Small intestine (tissue), 7 donors: ENCODE measurements at regions not wholly inside any gene's neighbourhood (a gene's known extent, or its start where the extent isn't known, plus 50 kb on each side); places are given as distances from the start of the nearest gene placed in this dataset.
"Not testable (repeated sequence)": the region's sequence is repeated elsewhere in the genome, so short reads cannot be mapped to it uniquely, and the experiment has no call there.

Experiments
- DNase-seq, 2 donors: peaks; one replicate each; pipeline versions ENCODE4 v3.0.0 to v3.0.0-alpha.2; 2013
- FAIRE-seq: peaks from 2 replicates; lab custom pipeline; 2012; peaks lifted over from hg19 to GRCh38; lab: Jason Lieb, UNC
- H3K27ac ChIP-seq, 3 donors: one replicate each; pipeline ENCODE4 v1.5.1; 2013; ENCODE audit warnings: low read length in 2 of 3, mild to moderate bottlenecking in 2 of 3, control low read depth in 1 of 3, inconsistent platforms in 1 of 3, low read depth in 1 of 3, moderate library complexity in 1 of 3
- H3K27me3 ChIP-seq, 3 donors: one replicate each; pipeline ENCODE4 v1.6.1; 2013; ENCODE audit warnings: low read length in 3 of 3, inconsistent platforms in 1 of 3; ENCODE audit not compliant: control insufficient read depth in 3 of 3, insufficient read depth in 3 of 3
- H3K36me3 ChIP-seq, 3 donors: one replicate each; pipeline ENCODE4 v1.6.1; 2013; ENCODE audit warnings: low read length in 3 of 3, inconsistent platforms in 1 of 3, low read depth in 1 of 3, mild to moderate bottlenecking in 1 of 3, moderate library complexity in 1 of 3; ENCODE audit not compliant: control insufficient read depth in 3 of 3, insufficient read depth in 2 of 3
- H3K4me1 ChIP-seq, 3 donors: one replicate each; pipeline ENCODE4 v1.6.1; 2013; ENCODE audit warnings: low read length in 2 of 3, inconsistent platforms in 1 of 3, low read depth in 1 of 3, mild to moderate bottlenecking in 1 of 3, moderate library complexity in 1 of 3; ENCODE audit not compliant: control insufficient read depth in 3 of 3, insufficient read depth in 2 of 3
- H3K4me3 ChIP-seq, 3 donors: one replicate each; pipeline ENCODE4 v1.5.1; 2013; ENCODE audit warnings: low read length in 3 of 3, control low read depth in 1 of 3, inconsistent platforms in 1 of 3, low read depth in 1 of 3, mild to moderate bottlenecking in 1 of 3, moderate library complexity in 1 of 3
- H3K9me3 ChIP-seq, 2 donors: one replicate each; pipeline ENCODE4 v1.6.1; 2013; ENCODE audit warnings: low read depth in 1 of 2, low read length in 1 of 2; ENCODE audit not compliant: control insufficient read depth in 2 of 2, insufficient read depth in 1 of 2
- WGBS, 3 donors: extraction: QIAGEN DNeasy Blood & Tissue Kit; methylation state at CpG; one replicate each; pipeline ENCODE4 v1.1.7; 2013; 5-methylcytosine and 5-hydroxymethylcytosine counted together
- donor health status: healthy with polysubstance abuse.
- donor health status: control.
- donor health status: control.
- donor health status: Bipolar disorder and iron deficiency.
- donor health status: healthy.

DNA sequence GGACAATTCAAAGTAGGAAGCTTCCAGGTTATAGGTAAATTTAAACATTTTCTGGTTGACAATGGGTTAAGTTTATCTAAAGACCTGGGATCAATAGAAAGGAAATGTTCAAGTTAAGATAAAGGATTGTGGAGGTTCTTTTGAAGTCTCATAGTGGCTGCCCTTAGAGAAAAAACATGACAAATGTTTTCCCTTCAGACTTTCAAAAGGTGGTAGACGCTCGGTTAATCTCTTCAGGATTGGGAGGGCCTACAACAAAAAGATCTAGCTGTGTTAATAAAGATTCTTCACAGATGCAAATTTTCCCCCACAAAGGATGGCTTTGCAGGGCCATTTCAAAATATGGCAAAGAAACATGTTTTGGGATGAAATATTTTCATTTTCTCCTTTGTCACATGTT lies 86.6 kb upstream of the FRMD4A start:
- WGBS, 3 donors, result 74 to 89% (median 75%) methylated on average over 2 of the region's 2 CpGs
- not testable (repeated sequence) for DNase-seq, H3K36me3 ChIP-seq, H3K27ac ChIP-seq, H3K27me3 ChIP-seq, H3K4me1 ChIP-seq, H3K4me3 ChIP-seq, H3K9me3 ChIP-seq, FAIRE-seq

DNA sequence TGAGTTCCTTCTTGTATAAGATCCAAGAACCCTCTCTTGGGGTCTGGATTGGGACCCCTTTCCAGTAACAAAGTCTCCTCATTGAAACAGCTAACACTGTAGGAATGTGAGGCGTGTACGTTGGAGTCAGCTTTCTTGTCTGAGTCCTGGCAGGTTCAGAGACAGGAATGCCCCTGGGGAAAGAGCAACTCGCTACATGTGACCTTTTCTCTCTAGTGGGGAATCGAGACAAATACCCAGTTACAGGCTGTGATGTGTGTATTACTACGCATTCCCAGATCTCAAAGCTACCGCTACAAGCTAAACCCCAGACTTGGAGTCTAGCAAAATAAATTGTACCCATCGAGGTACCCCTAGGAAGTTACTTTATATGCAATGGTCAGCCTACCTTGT lies 85.6 kb upstream of the FRMD4A start:
- Histone ChIP-seq H3K27me3 (peaks cover 0 to 2% (median 0%) of the 10 kb centered on the region in 3 donors), H3K36me3 (no peaks in the 10 kb centered on the region), H3K4me1 (no peaks in the 10 kb centered on the region), H3K4me3 (no peak overlapping the region), H3K27ac (no peak overlapping the region), H3K9me3 (no peaks in the 10 kb centered on the region)
- DNase-seq (no peak), FAIRE-seq (no peak)
- WGBS, 3 donors, result 81 to 89% (median 81%) methylated on average over 7 of the region's 7 CpGs

DNA sequence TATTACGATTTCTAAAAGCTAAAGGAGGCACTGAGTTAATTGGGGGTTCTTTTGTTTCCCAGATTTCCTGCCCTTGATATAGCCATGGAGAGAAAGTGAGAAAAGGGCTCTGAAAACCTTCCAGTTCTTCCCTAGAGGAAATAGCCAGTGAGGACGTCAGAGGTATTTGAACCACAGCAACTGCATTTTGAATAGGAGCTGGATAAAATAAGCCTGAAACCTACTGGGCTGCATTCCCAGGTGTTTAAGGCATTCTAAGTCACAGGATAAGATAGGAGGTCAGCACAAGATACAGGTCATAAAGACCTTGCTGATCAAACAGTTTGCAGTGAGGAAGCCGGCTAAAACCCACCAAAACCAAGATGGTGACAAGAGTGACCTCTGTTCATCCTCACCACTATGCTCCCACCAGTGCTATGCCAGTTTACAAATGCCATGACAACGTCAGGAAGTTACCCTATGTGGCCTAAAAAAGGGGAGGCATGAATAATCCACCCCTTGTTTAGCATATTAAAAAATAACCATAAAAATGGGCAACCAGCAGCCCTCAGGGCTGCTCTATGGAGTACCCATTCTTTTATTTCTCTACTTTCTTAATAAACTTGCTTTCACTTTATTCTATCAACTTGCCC lies 85.1 kb upstream of the FRMD4A start:
- FAIRE-seq, result no peak
- H3K27ac ChIP-seq, result no peak overlapping the region
- H3K36me3 ChIP-seq, result no peaks in the 10 kb centered on the region
- H3K9me3 ChIP-seq, result no peaks in the 10 kb centered on the region
- no peak for DNase-seq
- H3K27me3 ChIP-seq, result peaks cover 0 to 2% (median 0%) of the 10 kb centered on the region in 3 donors
- WGBS, 3 donors, result 47 to 66% (median 51%) methylated on average over 4 of the region's 4 CpGs
- no peaks in the 10 kb centered on the region for H3K4me1 ChIP-seq
- no peak overlapping the region for H3K4me3 ChIP-seq

DNA sequence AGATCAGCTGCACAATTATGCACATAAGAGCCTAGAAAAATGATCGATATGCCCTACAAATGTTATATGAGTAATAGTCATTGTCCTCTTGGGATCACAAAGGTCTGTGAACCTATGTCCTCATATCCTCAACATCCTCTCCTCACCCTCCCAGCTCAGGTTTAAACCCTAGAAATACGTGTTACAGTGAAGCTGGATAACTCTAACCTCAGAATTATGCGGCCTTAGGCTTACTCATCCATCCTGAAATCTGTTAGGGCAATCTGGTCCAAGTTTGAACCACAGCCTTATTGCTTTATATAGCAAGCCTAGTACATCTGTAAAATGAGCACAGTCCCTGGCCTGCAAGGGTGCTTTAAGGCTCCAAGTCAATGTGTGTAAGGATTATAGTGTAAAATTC lies 84.2 kb upstream of the FRMD4A start:
- H3K27me3 ChIP-seq, result peaks cover 0 to 2% (median 0%) of the 10 kb centered on the region in 3 donors
- FAIRE-seq (no peak), DNase-seq (no peak)
- H3K4me1 ChIP-seq, result no peaks in the 10 kb centered on the region
- 82 to 85% (median 83%) methylated on average over 3 of the region's 3 CpGs for WGBS, 3 donors
- H3K4me3 ChIP-seq, result no peak overlapping the region
- H3K27ac ChIP-seq, result no peak overlapping the region
- no peaks in the 10 kb centered on the region for H3K36me3 ChIP-seq
- no peaks in the 10 kb centered on the region for H3K9me3 ChIP-seq

DNA sequence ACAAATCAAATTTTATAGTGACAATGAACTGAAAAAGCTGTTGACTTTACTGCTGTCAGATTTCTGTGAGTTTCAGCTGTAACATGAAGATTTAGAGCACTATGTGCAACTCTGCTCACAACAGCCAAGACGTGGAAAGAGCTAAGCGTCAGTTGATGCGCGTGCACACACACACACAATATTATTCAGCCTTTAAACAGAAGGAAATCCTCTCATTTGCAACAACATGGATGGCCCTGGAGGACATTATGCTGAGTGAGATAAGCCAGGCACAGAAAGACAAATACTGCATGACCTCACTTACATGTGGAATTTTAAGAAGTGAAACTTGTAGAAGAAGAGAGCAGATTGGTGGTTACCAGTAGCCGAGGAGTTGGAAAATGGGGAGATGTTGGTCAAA lies 82.8 kb upstream of the FRMD4A start:
- H3K27me3 ChIP-seq, result peaks cover 0 to 2% (median 2%) of the 10 kb centered on the region in 3 donors
- H3K36me3 ChIP-seq, result no peaks in the 10 kb centered on the region
- no peak for FAIRE-seq
- 65 to 80% (median 78%) methylated on average over 5 of the region's 5 CpGs for WGBS, 3 donors
- no peak for DNase-seq
- H3K4me1 ChIP-seq, result no peaks in the 10 kb centered on the region
- no peak overlapping the region for H3K27ac ChIP-seq
- no peaks in the 10 kb centered on the region for H3K9me3 ChIP-seq
- H3K4me3 ChIP-seq, result no peak overlapping the region

DNA sequence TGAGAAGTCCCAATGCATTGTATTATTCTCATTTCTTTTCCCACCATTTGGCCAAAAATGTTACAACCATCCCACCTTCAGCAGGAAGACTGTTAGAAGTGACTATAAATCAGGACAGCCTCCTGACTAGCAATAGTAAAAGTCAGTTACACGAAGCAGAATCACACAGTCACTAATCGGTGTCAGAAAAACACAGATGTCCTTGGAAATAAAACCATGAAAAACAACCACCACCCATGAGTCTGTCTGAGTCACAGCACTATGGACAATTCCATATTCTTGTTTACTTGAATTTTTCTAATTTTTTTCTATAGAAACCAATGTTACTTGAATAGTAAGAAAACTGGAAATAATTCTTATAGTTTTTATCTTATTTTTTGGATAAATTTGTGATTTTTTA lies 81.9 kb upstream of the FRMD4A start:
- H3K4me3 ChIP-seq, result no peak overlapping the region
- H3K27me3 ChIP-seq, result peaks cover 0 to 2% (median 2%) of the 10 kb centered on the region in 3 donors
- H3K36me3 ChIP-seq, result no peaks in the 10 kb centered on the region
- H3K9me3 ChIP-seq, result no peaks in the 10 kb centered on the region
- no peaks in the 10 kb centered on the region for H3K4me1 ChIP-seq
- H3K27ac ChIP-seq, result no peak overlapping the region
- 63 to 67% (median 66%) methylated on average over 2 of the region's 2 CpGs for WGBS, 3 donors
- no peak for FAIRE-seq
- DNase-seq, result no peak

DNA sequence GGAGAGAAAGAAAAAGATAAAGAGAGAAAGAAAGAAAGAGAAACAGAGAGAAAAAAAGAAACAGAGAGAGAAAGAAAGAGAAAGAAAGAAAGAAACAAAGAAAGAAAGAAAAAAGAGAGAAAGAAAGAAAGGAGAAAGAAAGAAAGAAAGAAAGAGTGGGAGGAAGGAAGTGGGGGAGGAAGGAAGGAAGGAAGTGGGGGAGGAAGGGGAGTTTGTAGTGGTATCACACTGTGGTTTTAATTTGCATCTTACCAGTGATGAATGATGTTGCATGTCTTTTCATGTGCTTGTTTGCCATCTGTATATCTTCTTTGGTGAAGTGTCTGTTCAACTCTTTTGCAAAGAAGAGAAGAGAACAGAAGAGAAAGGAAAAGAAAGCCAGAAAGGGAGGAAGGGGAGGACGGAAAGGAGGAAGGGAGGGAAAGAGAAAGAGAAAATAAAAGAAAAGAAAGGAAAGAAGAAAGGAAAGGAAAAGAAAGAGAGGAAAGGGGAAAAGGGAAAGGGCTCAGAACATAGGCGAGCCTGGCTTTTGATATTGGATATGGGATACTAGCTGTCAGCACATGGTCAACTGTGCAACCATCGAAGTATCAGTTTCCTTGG lies 79.2 kb upstream of the FRMD4A start:
- FAIRE-seq, result no peak
- DNase-seq, result no peak
- no peaks in the 10 kb centered on the region for H3K9me3 ChIP-seq
- 56 to 68% (median 58%) methylated on average over 3 of the region's 3 CpGs for WGBS, 3 donors
- H3K27ac ChIP-seq, result no peak overlapping the region
- no peaks in the 10 kb centered on the region for H3K36me3 ChIP-seq
- no peaks in the 10 kb centered on the region for H3K4me1 ChIP-seq
- H3K27me3 ChIP-seq, result peaks cover 0 to 5% (median 0%) of the 10 kb centered on the region in 3 donors
- no peak overlapping the region for H3K4me3 ChIP-seq

DNA sequence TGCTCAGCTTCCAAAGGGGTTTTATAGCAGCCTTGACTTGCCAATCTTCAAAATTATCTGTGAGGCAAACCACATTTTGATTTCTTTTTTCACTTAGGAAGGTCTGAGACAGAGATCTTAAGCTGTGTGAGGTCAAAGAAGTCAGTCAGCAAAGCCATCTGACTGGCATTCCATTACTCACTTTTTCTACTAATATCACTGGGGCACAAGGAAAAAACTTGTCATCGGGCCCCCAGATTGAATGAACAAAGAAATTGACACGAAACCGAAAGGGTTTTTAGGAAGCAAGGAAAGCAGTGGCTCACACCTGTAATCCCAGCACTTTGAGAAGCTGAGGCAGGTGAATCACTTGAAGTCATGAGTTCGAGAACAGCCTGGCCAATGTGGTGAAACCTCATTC lies 78.5 kb upstream of the FRMD4A start:
- Histone ChIP-seq H3K9me3 (no peaks in the 10 kb centered on the region), H3K27me3 (peaks cover 0 to 5% (median 0%) of the 10 kb centered on the region in 3 donors), H3K36me3 (no peaks in the 10 kb centered on the region), H3K27ac (no peak overlapping the region), H3K4me1 (no peaks in the 10 kb centered on the region), H3K4me3 (no peak overlapping the region)
- DNase-seq, result no peak
- no peak for FAIRE-seq
- 62 to 85% (median 83%) methylated on average over 4 of the region's 4 CpGs for WGBS, 3 donors
